NCI-H2227 (cell line): ENCODE measurements at regions not wholly inside any gene's neighbourhood (a gene's known extent, or its start where the extent isn't known, plus 50 kb on each side); places are given as distances from the start of the nearest gene placed in this dataset.
"Not testable (repeated sequence)": the region's sequence is repeated elsewhere in the genome, so short reads cannot be mapped to it uniquely, and the experiment has no call there.

ENCODE experiments used
- DNase-seq: peaks from one replicate; lab custom pipeline; 2025; ENCODE audit not compliant: unreplicated experiment; lab: John Stamatoyannopoulos, UW

GRCh38 chr9:90169490-90169889, 473.1 kb downstream of the DIRAS2 start:
- DNase-seq = no peak

DNA sequence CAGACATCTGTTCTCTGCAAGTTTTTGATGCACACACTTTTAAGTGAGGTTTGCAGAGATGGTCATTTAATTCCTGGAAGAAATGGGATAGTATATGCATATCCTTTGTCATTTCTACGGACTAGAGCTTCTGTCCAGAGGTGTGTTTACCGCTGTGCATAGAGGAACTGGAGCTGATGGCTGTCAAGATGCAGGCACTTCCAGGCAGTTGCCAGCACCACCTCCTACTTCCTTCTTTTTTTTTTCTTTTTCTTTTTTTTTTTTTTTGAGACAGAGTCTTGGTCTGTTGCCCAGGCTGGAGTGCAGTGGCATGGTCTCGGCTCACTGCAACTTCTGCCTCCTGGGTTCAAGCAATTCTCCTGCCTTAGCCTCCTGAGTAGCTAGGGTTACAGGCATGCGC, 468.7 kb downstream of the DIRAS2 start:
- not testable (repeated sequence) for DNase-seq

GRCh38 chr9:90174346-90174745, 468.3 kb downstream of the DIRAS2 start:
- not testable (repeated sequence) for DNase-seq

DNA sequence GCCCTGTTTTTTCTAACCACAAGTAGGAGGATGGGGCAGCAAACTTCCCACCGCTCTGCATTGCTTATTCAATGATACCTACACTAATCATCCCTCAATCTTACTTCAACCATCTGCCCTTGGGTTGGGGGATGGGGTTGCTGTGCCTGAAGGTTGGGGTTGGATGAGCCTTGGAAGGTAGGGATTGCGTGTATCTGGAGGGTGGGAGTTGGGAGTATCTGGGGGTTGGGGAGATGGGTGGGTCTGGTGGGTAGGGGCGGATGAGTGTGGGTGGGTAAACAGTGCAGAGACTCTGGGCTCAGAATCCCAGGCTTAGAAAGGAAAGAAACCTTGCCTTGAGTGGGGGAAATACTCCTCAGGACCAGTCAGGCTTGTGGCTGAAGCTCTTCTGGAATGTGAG, 467.4 kb downstream of the DIRAS2 start:
- no peak for DNase-seq

- DNase-seq = no peak
Measured at GRCh38 chr9:90175865-90176264, 466.8 kb downstream of the DIRAS2 start.

GRCh38 chr9:90176901-90177300, 465.7 kb downstream of the DIRAS2 start:
- DNase-seq = no peak

DNA sequence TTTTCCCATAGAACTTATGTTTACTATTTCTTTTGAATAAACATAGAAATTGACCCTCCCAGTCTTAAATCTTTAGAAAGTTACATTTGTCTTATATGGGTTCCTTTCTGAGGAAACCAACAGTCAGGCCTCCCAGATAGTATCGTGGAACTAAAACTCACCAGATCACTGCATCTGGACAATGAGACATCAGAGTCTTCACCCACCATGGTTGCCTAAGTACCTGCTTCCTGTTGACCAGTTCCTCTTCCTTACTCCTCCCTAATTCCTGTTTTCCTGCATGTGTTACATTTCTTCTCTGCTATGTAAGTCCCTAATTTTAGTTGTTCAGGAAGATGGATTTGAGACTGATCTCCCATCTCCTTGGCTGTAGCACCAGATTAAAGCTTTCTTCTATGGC, 462.2 kb downstream of the DIRAS2 start:
- DNase-seq = no peak

DNA sequence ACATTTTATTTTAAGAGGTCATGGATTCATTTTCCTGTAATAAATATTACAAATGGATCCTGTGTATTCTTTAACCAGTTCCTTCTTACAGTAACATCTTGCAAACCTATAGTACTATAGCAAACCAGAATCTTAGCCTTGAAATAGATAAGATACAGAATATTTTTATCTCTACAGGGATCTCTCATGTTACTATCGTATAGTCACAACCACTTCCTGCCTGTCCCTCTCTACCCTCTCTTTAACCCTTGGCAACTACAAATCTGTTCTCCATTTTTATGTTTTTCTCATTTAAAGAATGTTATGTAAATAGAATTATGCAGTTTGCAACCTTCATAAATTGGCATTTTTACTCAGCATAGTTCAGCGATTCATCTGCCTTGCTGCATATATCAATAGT, 454.0 kb downstream of the DIRAS2 start:
- DNase-seq = no peak

DNA sequence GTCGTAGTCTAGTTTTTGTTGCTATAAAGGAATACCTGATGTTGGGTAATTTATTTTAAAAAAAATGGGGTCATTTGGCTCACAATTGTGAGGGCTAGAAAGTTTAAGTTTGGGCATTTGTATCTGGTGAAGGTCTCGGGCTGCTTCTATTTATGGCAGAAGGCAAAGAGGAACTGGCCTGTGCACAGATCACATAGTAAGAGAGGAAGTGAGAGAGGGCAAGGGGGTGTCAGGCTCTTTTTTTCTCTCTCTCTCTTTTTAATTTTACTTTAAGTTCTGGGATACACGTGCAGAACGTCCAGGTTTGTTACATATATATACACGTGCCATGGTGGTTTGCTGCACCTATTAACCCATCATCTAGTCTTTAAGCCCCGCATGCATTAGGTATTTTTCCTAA, 453.3 kb downstream of the DIRAS2 start:
- DNase-seq = no peak

DNA sequence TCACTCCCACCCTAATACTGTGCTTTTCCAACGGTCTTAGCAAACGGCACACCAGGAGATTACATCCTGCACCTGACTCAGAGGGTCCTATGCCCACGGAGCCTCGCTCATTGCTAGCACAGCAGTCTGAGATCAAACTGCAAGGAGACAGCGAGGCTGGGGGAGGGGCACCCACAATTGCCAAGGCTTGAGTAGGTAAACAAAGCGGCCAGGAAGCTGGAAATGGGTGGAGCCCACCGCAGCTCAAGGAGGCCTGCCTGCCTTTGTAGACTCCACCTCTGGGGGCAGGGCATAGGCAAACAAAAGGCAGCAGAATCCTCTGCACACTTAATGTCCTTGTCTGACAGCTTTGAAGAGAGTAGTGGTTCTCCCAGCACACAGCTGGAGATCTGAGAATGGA, 450.2 kb downstream of the DIRAS2 start:
- DNase-seq = not testable (repeated sequence)

DNA sequence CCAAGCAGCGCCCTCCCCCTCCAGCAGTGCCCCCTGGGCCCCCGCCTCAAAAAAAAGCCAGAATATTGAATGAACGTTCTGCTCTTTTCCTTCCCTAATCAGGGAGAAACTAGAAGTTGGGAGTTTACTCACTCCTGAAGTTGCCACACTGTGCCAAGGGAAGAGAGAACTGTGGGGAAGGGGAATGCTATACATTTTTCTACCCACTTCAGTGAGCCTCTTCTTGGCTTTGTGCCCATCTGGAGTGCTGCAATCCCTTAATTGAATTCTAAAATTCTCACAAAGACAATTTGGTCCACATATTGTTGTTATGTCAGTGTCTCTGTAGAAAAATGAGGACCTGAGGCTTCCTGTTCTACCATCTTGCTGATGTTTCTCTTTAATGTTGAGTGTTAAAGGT, 443.7 kb downstream of the DIRAS2 start:
- no peak for DNase-seq

GRCh38 chr9:90201766-90202165, 440.9 kb downstream of the DIRAS2 start:
- no peak for DNase-seq

GRCh38 chr9:90204128-90204831, 438.3 kb downstream of the DIRAS2 start:
- DNase-seq = no peak

GRCh38 chr9:90213045-90213444, 429.6 kb downstream of the DIRAS2 start:
- not testable (repeated sequence) for DNase-seq

- no peak for DNase-seq
Measured at GRCh38 chr9:90219548-90220118, 423.0 kb downstream of the DIRAS2 start.

- DNase-seq = not testable (repeated sequence)
Measured at GRCh38 chr9:90221899-90222298, 420.7 kb downstream of the DIRAS2 start.

DNA sequence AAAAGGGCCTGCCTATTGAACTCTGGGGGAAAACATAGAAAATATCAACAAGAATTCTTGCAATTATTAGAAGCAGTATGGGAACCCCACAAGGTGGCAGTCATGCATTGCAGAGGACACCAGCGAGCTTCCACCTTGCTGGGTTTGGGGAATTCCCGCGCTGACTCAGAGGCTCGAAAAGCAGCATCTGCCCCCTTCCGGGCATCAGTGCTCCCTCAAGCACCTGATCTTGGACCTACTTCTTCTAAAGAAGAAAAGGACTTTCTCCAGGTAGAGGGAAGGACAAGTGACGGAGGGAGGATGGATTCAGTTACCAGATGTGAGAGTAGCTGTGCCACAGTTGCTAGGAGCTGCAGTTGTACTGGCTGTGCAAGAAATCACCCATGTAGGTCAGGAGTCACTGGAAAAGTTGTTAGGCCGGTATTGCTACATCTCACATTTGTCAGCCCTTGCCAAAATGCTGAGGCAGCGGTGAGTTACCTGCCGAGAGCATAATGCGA, 415.7 kb downstream of the DIRAS2 start:
- DNase-seq = peak; percentile 56

GRCh38 chr9:90233081-90233480, 409.5 kb downstream of the DIRAS2 start:
- not testable (repeated sequence) for DNase-seq

DNA sequence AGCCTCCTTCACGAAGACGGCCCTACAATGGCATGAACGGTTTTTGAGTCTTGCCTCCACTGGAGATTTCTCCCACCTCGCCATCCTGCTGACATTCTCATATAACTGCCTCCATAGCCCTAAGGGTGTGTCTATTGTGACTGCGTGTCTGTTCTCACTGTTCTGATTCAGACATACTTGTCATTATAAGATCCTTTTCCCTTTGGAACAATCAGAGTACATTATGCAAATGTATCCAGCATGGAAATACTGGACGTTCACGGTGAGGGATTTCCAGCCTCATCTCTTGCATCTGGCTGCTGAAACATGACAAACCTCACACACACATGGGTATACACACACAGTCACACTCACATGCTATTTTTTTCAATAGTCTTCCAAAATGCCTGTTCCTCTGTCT, 402.1 kb downstream of the DIRAS2 start:
- DNase-seq = no peak

- no peak for DNase-seq
Measured at GRCh38 chr9:90245661-90246060, 397.0 kb downstream of the DIRAS2 start.

- DNase-seq = no peak
Measured at GRCh38 chr9:90249094-90249493, 393.5 kb downstream of the DIRAS2 start.

GRCh38 chr9:90251316-90251715, 391.3 kb downstream of the DIRAS2 start:
- DNase-seq = no peak

- DNase-seq = no peak
Measured at GRCh38 chr9:90256345-90256744, 386.3 kb downstream of the DIRAS2 start.
